ENCODE measurements at regions not wholly inside any gene's neighbourhood (a gene's known extent, or its start where the extent isn't known, plus 50 kb on each side); places are given as distances from the start of the nearest gene placed in this dataset.

DNA sequence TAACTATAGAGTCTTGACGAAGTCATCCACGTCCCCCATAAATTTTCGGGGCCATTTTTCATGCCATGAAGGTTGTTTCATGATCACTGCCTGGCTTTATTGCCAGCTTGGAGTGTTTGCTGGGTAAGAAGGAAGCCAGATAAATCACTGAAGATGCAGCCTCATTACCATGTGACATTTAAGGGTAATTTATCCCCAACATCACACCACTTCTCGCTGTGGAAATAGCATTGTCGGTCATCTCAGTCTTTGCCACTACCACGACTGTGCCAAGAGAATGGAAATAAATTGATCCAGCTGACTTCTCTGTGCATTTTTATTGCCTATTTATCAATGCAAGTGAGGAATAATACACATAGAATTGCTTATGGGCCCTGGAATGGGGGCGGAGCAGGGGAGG is 617.9 kb downstream of the AJAP1 start:
- TF ChIP-seq, protein P1, sequence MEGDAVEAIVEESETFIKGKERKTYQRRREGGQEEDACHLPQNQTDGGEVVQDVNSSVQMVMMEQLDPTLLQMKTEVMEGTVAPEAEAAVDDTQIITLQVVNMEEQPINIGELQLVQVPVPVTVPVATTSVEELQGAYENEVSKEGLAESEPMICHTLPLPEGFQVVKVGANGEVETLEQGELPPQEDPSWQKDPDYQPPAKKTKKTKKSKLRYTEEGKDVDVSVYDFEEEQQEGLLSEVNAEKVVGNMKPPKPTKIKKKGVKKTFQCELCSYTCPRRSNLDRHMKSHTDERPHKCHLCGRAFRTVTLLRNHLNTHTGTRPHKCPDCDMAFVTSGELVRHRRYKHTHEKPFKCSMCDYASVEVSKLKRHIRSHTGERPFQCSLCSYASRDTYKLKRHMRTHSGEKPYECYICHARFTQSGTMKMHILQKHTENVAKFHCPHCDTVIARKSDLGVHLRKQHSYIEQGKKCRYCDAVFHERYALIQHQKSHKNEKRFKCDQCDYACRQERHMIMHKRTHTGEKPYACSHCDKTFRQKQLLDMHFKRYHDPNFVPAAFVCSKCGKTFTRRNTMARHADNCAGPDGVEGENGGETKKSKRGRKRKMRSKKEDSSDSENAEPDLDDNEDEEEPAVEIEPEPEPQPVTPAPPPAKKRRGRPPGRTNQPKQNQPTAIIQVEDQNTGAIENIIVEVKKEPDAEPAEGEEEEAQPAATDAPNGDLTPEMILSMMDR (conservative IDR thresholded peaks at IDR 0.05 in 1 of 2, IDR thresholded peaks at IDR 0.05 in 1 of 2; ENCODE audit: low read depth in 1 of 2, low read length in 2 of 2): no peak
- no peak for TF ChIP-seq EZH2 (IDR thresholded peaks at IDR 0.05; ENCODE audit: low read length, missing control alignments)

Measured in fibroblast of lung (primary cell).